ENCODE measurements at regions not wholly inside any gene's neighbourhood (a gene's known extent, or its start where the extent isn't known, plus 50 kb on each side); places are given as distances from the start of the nearest gene placed in this dataset.

- TF ChIP-seq, protein P1, sequence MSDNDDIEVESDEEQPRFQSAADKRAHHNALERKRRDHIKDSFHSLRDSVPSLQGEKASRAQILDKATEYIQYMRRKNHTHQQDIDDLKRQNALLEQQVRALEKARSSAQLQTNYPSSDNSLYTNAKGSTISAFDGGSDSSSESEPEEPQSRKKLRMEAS (IDR thresholded peaks at IDR 0.05; ENCODE audit: low read depth, low read length), result no peak
- no peak for TF ChIP-seq MYC (IDR thresholded peaks at IDR 0.05; ENCODE audit: low read depth, low read length)
Measured at GRCh38 chr2:153387203-153387602, 91.4 kb downstream of the RPRM start.

All from NB4 (cell line).